Mesendoderm (in vitro differentiated cells): ENCODE measurements at regions not wholly inside any gene's neighbourhood (a gene's known extent, or its start where the extent isn't known, plus 50 kb on each side); places are given as distances from the start of the nearest gene placed in this dataset.

Experiments
- DNase-seq: peaks from one replicate; pipeline ENCODE4 v3.0.0; 2013
- H2AK5ac ChIP-seq: 2 replicates; pipeline ENCODE4 v1.6.1; 2013; ENCODE audit warnings: low read length, inconsistent platforms
- H2BK120ac ChIP-seq: 2 replicates; pipeline ENCODE4 v1.6.1; 2013; ENCODE audit warnings: low read depth, mild to moderate bottlenecking, low read length, moderate library complexity, mixed read lengths
- H2BK15ac ChIP-seq: replicated peaks from 2 replicates; pipeline ENCODE4 v1.6.1; 2013; ENCODE audit warnings: low read depth, mild to moderate bottlenecking, moderate library complexity
- H2BK5ac ChIP-seq: 2 replicates; pipeline ENCODE4 v1.6.1; 2013; ENCODE audit warnings: low read length, inconsistent platforms
- H3K18ac ChIP-seq: 2 replicates; pipeline ENCODE4 v1.6.1; 2013; ENCODE audit warnings: mild to moderate bottlenecking, low read length, mixed read lengths
- H3K23ac ChIP-seq: one replicate; pipeline ENCODE4 v1.6.1; 2013; ENCODE audit warnings: low read length
- H3K27ac ChIP-seq: 2 replicates; pipeline ENCODE4 v1.5.1; 2013; ENCODE audit warnings: low read depth, mild to moderate bottlenecking, inconsistent platforms, low read length, moderate library complexity
- H3K27me3 ChIP-seq: 2 replicates; pipeline ENCODE4 v1.6.1; 2013; ENCODE audit warnings: low read length, control low read depth, mild to moderate bottlenecking, inconsistent platforms; ENCODE audit not compliant: insufficient read depth, poor library complexity
- H3K36me3 ChIP-seq: 2 replicates; pipeline ENCODE4 v1.6.1; 2013; ENCODE audit warnings: low read length, inconsistent platforms; ENCODE audit not compliant: control insufficient read depth, insufficient read depth
- H3K4ac ChIP-seq: one replicate; pipeline ENCODE4 v1.6.1; 2013; ENCODE audit warnings: low read depth, mild to moderate bottlenecking, low read length, moderate library complexity
- H3K4me1 ChIP-seq: 2 replicates; pipeline ENCODE4 v1.6.1; 2013; ENCODE audit warnings: low read depth, low read length, inconsistent platforms; ENCODE audit not compliant: control insufficient read depth
- H3K4me2 ChIP-seq: 2 replicates; pipeline ENCODE4 v1.6.1; 2013; ENCODE audit warnings: low read length
- H3K4me3 ChIP-seq: 2 replicates; pipeline ENCODE4 v1.5.1; 2013; ENCODE audit warnings: mild to moderate bottlenecking, low read length
- H3K56ac ChIP-seq: one replicate; pipeline ENCODE4 v1.6.1; 2013; ENCODE audit warnings: low read length
- H3K79me1 ChIP-seq: 2 replicates; pipeline ENCODE4 v1.6.1; 2013; ENCODE audit warnings: low read length, inconsistent platforms
- H3K79me2 ChIP-seq: 2 replicates; pipeline ENCODE4 v1.6.1; 2013; ENCODE audit warnings: mild to moderate bottlenecking, low read length; ENCODE audit not compliant: control insufficient read depth, insufficient read depth
- H3K9ac ChIP-seq: 2 replicates; pipeline ENCODE4 v1.6.1; 2013; ENCODE audit warnings: low read length, inconsistent platforms
- H4K5ac ChIP-seq: one replicate; pipeline ENCODE4 v1.6.1; 2013; ENCODE audit warnings: low read length
- H4K8ac ChIP-seq: one replicate; pipeline ENCODE4 v1.6.1; 2013; ENCODE audit warnings: low read depth, mild to moderate bottlenecking, control low read depth, low read length, moderate library complexity
- WGBS: extraction: QIAGEN DNeasy Blood & Tissue Kit; methylation state at CpG from one replicate; pipeline ENCODE4 v1.1.7; 2013; ENCODE audit warnings: low lambda C conversion rate, missing lambda C conversion rate; ENCODE audit not compliant: insufficient coverage; ENCODE audit errors: extremely low coverage; 5-methylcytosine and 5-hydroxymethylcytosine counted together

GRCh38 chr5:24068524-24068923 lies 561.1 kb downstream of the PRDM9 start:
- H4K8ac ChIP-seq = no peak overlapping the region
- H3K4me2 ChIP-seq = no peak overlapping the region
- H2BK5ac ChIP-seq = no peak overlapping the region
- no peak overlapping the region for H2BK120ac ChIP-seq
- no peak for DNase-seq
- H4K5ac ChIP-seq = no peak overlapping the region
- H3K9ac ChIP-seq = no peak overlapping the region
- H3K4ac ChIP-seq = no peak overlapping the region
- no peak overlapping the region for H3K4me3 ChIP-seq
- H3K79me1 ChIP-seq = no peaks in the 10 kb centered on the region
- no peak overlapping the region for H3K23ac ChIP-seq
- no peaks in the 10 kb centered on the region for H3K79me2 ChIP-seq
- no peaks in the 10 kb centered on the region for H3K36me3 ChIP-seq
- no peak overlapping the region for H3K56ac ChIP-seq
- H3K27me3 ChIP-seq = no peaks in the 10 kb centered on the region
- no CpG with 5 or more reads among the region's 3 CpGs for WGBS
- no peak overlapping the region for H2AK5ac ChIP-seq
- H2BK15ac ChIP-seq = no peak overlapping the region
- no peak overlapping the region for H3K27ac ChIP-seq
- H3K18ac ChIP-seq = no peak overlapping the region
- H3K4me1 ChIP-seq = peaks cover 2% of the 10 kb centered on the region

DNA sequence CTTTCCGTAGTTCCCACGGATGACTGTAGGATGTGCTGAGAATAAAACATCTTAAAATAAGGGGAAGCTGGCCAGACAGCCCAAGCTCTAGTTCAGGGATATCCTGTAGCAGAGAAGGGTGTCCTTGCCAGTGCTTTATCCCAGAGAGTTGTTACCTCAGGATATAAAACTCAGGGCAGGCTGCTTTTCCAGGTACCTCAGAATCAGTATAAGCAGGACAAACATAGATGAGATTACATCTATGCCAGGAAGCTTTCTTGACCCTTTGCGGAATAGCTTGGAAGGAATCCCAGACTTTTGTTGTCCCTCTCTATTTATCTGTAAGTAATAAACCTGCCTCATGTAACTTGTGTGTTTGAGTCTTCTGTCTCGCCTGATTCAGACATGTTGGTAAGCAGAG lies 565.7 kb downstream of the PRDM9 start:
- Histone ChIP-seq H3K79me1 (no peaks in the 10 kb centered on the region), H2BK15ac (no peak overlapping the region), H2BK5ac (no peak overlapping the region), H3K27me3 (no peaks in the 10 kb centered on the region), H3K27ac (no peak overlapping the region), H3K4ac (peak overlapping the region; percentile 31), H4K8ac (no peak overlapping the region), H3K4me3 (no peak overlapping the region), H3K23ac (no peak overlapping the region), H2BK120ac (peak overlapping the region; percentile 12), H3K56ac (no peak overlapping the region), H3K4me2 (no peak overlapping the region), H3K36me3 (no peaks in the 10 kb centered on the region), H3K18ac (no peak overlapping the region), H2AK5ac (no peak overlapping the region), H3K9ac (no peak overlapping the region), H3K4me1 (peaks cover 2% of the 10 kb centered on the region), H3K79me2 (no peaks in the 10 kb centered on the region), H4K5ac (no peak overlapping the region)
- DNase-seq = peak; percentile 10
- no CpG with 5 or more reads among the region's 4 CpGs for WGBS

GRCh38 chr5:24080046-24080445 lies 564.7 kb downstream of the CDH10 start:
- no peak overlapping the region for H3K23ac ChIP-seq
- no peaks in the 10 kb centered on the region for H3K4me1 ChIP-seq
- H3K36me3 ChIP-seq = no peaks in the 10 kb centered on the region
- no peak overlapping the region for H3K56ac ChIP-seq
- H4K8ac ChIP-seq = no peak overlapping the region
- H3K79me1 ChIP-seq = no peaks in the 10 kb centered on the region
- no peak overlapping the region for H3K4me3 ChIP-seq
- no peaks in the 10 kb centered on the region for H3K27me3 ChIP-seq
- H3K9ac ChIP-seq = no peak overlapping the region
- H2BK120ac ChIP-seq = no peak overlapping the region
- H2AK5ac ChIP-seq = no peak overlapping the region
- H2BK5ac ChIP-seq = no peak overlapping the region
- no peak overlapping the region for H3K27ac ChIP-seq
- H3K18ac ChIP-seq = no peak overlapping the region
- no peak overlapping the region for H3K4ac ChIP-seq
- no CpG with 5 or more reads among the region's 2 CpGs for WGBS
- H4K5ac ChIP-seq = no peak overlapping the region
- H2BK15ac ChIP-seq = no peak overlapping the region
- no peak for DNase-seq
- no peak overlapping the region for H3K4me2 ChIP-seq
- no peaks in the 10 kb centered on the region for H3K79me2 ChIP-seq

GRCh38 chr5:24094081-24094679 lies 550.6 kb downstream of the CDH10 start:
- no peak for DNase-seq
- WGBS = no CpG with 5 or more reads among the region's 8 CpGs

GRCh38 chr5:24102010-24102409 lies 542.8 kb downstream of the CDH10 start:
- no peak for DNase-seq
- Histone ChIP-seq H3K4me3 (no peak overlapping the region), H3K23ac (no peak overlapping the region), H3K18ac (no peak overlapping the region), H3K79me1 (no peaks in the 10 kb centered on the region), H3K4ac (no peak overlapping the region), H4K8ac (no peak overlapping the region), H3K27ac (no peak overlapping the region), H3K27me3 (no peaks in the 10 kb centered on the region), H3K36me3 (no peaks in the 10 kb centered on the region), H4K5ac (no peak overlapping the region), H3K79me2 (no peaks in the 10 kb centered on the region), H2AK5ac (no peak overlapping the region), H3K56ac (no peak overlapping the region), H3K4me2 (no peak overlapping the region), H3K9ac (no peak overlapping the region), H2BK15ac (no peak overlapping the region), H2BK5ac (no peak overlapping the region), H2BK120ac (no peak overlapping the region), H3K4me1 (no peaks in the 10 kb centered on the region)
- WGBS = no CpG with 5 or more reads among the region's 2 CpGs

More at GRCh38 chr5:24094081-24094679, 550.6 kb downstream of the CDH10 start:
- Histone ChIP-seq H3K4me2 (no peak overlapping the region), H3K27me3 (no peaks in the 10 kb centered on the region), H3K79me2 (no peaks in the 10 kb centered on the region), H3K4ac (no peak overlapping the region), H2AK5ac (no peak overlapping the region), H3K27ac (no peak overlapping the region), H3K56ac (no peak overlapping the region), H3K4me1 (no peaks in the 10 kb centered on the region), H2BK5ac (no peak overlapping the region), H3K9ac (no peak overlapping the region), H3K4me3 (no peak overlapping the region), H4K8ac (no peak overlapping the region), H2BK120ac (no peak overlapping the region), H3K18ac (no peak overlapping the region), H3K23ac (no peak overlapping the region), H4K5ac (no peak overlapping the region), H3K36me3 (no peaks in the 10 kb centered on the region), H3K79me1 (no peaks in the 10 kb centered on the region), H2BK15ac (no peak overlapping the region)

DNA sequence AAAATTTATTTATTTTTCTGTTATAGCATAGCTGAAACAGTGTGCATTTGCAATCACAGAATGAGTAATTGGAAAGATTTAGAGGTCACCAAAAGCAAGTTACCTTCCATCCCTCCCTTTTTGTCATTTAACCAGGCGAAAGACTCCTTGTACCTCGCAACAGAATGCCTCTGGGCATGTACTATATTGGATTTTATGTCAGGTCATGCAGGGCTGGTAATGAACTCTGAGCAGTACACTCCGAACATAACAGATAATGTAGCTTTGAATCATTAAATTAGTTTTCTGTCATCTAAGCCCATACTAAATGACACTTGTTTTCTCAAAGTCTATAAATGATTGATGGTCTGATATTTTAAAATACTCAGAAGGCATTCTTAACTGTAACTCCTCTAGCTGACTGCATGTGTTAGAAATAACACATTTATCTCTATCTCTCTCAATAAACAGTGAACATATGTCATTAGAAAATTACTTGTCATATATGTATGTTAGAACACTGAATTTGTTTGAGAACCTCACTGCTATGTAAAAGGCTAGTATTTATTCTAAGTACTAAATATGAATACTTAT lies 541.2 kb downstream of the CDH10 start:
- H3K9ac ChIP-seq = no peak overlapping the region
- H3K4me3 ChIP-seq = no peak overlapping the region
- no peaks in the 10 kb centered on the region for H3K27me3 ChIP-seq
- no peak overlapping the region for H3K23ac ChIP-seq
- no peak overlapping the region for H3K56ac ChIP-seq
- no peak overlapping the region for H3K4me2 ChIP-seq
- H2BK5ac ChIP-seq = no peak overlapping the region
- H4K8ac ChIP-seq = no peak overlapping the region
- H3K18ac ChIP-seq = no peak overlapping the region
- no peaks in the 10 kb centered on the region for H3K79me2 ChIP-seq
- no CpG with 5 or more reads among the region's 3 CpGs for WGBS
- H2BK120ac ChIP-seq = no peak overlapping the region
- no peaks in the 10 kb centered on the region for H3K79me1 ChIP-seq
- DNase-seq = no peak
- no peak overlapping the region for H2AK5ac ChIP-seq
- H4K5ac ChIP-seq = no peak overlapping the region
- H3K36me3 ChIP-seq = no peaks in the 10 kb centered on the region
- H2BK15ac ChIP-seq = no peak overlapping the region
- no peak overlapping the region for H3K27ac ChIP-seq
- H3K4ac ChIP-seq = no peak overlapping the region
- H3K4me1 ChIP-seq = no peaks in the 10 kb centered on the region
